GM12891 (cell line): ENCODE measurements at regions not wholly inside any gene's neighbourhood (a gene's known extent, or its start where the extent isn't known, plus 50 kb on each side); places are given as distances from the start of the nearest gene placed in this dataset.

Source experiments
- PAX5 ChIP-seq: IDR thresholded peaks from 2 replicates; pipeline ENCODE4 v1.6.1; 2011; ENCODE audit warnings: low read length, moderate library complexity, mild to moderate bottlenecking; ENCODE audit not compliant: insufficient read depth, severe bottlenecking
- POLR2A ChIP-seq: IDR thresholded peaks from 2 replicates; pipeline ENCODE4 v1.6.1; 2011; ENCODE audit warnings: low read depth, low read length, control low read depth
- POLR2AphosphoS5 ChIP-seq: IDR thresholded peaks from 2 replicates; pipeline ENCODE4 v1.6.1; 2011; ENCODE audit warnings: low read depth, low read length, control low read depth
- TAF1 ChIP-seq: IDR thresholded peaks from 2 replicates; pipeline ENCODE4 v1.6.1; 2011; ENCODE audit warnings: low read depth, low read length, control low read depth

GRCh38 chr9:110106661-110107060 lies 101.3 kb downstream of the C9orf152 start:
- TF ChIP-seq POLR2AphosphoS5 = no peak
- no peak for TF ChIP-seq TAF1
- no peak for TF ChIP-seq POLR2A
- TF ChIP-seq PAX5 = no peak
